Osteoblast (primary cell): ENCODE measurements at regions not wholly inside any gene's neighbourhood (a gene's known extent, or its start where the extent isn't known, plus 50 kb on each side); places are given as distances from the start of the nearest gene placed in this dataset.

Experiments used
- DNase-seq: peaks from one replicate; pipeline ENCODE4 v3.0.0; 2011; ENCODE audit warnings: low spot score, mixed read lengths; ENCODE audit not compliant: insufficient read length; ENCODE audit errors: missing footprints
- H2AFZ ChIP-seq: 2 replicates; pipeline ENCODE4 v1.6.0; 2011; ENCODE audit warnings: mild to moderate bottlenecking, low read length
- H3K27ac ChIP-seq: 2 replicates; pipeline ENCODE4 v1.5.1; 2011; ENCODE audit warnings: mild to moderate bottlenecking, low read depth, low read length, moderate library complexity
- H3K27me3 ChIP-seq: 2 replicates; pipeline ENCODE4 v1.6.0; 2012; ENCODE audit warnings: mild to moderate bottlenecking, control low read depth, inconsistent platforms, low read length, moderate library complexity; ENCODE audit not compliant: insufficient read depth
- H3K36me3 ChIP-seq: 2 replicates; pipeline ENCODE4 v1.5.1; 2011; ENCODE audit warnings: mild to moderate bottlenecking, low read length, control low read depth, moderate library complexity; ENCODE audit not compliant: insufficient read depth
- H3K4me1 ChIP-seq: 2 replicates; pipeline ENCODE4 v1.5.1; 2011; ENCODE audit warnings: mild to moderate bottlenecking, low read length, control low read depth, moderate library complexity; ENCODE audit not compliant: insufficient read depth
- H3K4me2 ChIP-seq: 2 replicates; pipeline ENCODE4 v1.6.0; 2011; ENCODE audit warnings: mild to moderate bottlenecking, low read length; ENCODE audit not compliant: insufficient read depth
- H3K4me3 ChIP-seq: fragments of 200-600 bp; sonication (generic); 3 replicates; pipeline ENCODE4 v1.5.1; 2012; ENCODE audit warnings: mild to moderate bottlenecking, low read length, inconsistent platforms; ENCODE audit not compliant: insufficient read depth
- H3K79me2 ChIP-seq: 2 replicates; pipeline ENCODE4 v1.6.0; 2012; ENCODE audit warnings: mild to moderate bottlenecking, low read length, control low read depth, inconsistent platforms; ENCODE audit not compliant: insufficient read depth
- H3K9me3 ChIP-seq: 2 replicates; pipeline ENCODE4 v1.5.1; 2011; ENCODE audit warnings: low read depth, low read length, control low read depth
- H4K20me1 ChIP-seq: 2 replicates; pipeline ENCODE4 v1.6.0; 2012; ENCODE audit warnings: mild to moderate bottlenecking, low read length, control low read depth; ENCODE audit not compliant: insufficient read depth
- TF ChIP-seq, protein P1 (sequence below): IDR thresholded peaks from 2 replicates; pipeline ENCODE4 v1.5.1; 2011; ENCODE audit warnings: mild to moderate bottlenecking, low read depth, low read length, moderate library complexity; ENCODE audit errors: extremely low read depth

DNA sequence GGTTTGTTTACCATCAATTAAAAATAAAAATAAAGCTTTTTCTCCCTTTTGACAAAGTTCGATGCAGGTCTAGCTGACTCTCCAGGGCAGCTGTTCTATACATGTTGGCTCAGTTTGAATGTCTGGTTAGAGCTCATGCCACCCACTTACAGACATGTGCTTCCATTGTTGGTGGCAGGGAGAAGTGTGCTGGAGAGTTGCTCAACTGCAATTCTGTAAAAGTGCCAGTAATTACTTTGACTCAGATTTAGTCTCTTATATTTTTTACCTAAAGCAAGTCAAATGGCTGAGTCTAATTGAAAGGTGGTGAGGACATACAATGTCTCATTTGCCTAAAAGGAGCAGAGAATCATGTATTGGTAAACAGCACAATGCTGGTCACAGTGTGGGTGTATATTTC is 609.1 kb upstream of the SYT4 start:
- TF ChIP-seq, protein P1, sequence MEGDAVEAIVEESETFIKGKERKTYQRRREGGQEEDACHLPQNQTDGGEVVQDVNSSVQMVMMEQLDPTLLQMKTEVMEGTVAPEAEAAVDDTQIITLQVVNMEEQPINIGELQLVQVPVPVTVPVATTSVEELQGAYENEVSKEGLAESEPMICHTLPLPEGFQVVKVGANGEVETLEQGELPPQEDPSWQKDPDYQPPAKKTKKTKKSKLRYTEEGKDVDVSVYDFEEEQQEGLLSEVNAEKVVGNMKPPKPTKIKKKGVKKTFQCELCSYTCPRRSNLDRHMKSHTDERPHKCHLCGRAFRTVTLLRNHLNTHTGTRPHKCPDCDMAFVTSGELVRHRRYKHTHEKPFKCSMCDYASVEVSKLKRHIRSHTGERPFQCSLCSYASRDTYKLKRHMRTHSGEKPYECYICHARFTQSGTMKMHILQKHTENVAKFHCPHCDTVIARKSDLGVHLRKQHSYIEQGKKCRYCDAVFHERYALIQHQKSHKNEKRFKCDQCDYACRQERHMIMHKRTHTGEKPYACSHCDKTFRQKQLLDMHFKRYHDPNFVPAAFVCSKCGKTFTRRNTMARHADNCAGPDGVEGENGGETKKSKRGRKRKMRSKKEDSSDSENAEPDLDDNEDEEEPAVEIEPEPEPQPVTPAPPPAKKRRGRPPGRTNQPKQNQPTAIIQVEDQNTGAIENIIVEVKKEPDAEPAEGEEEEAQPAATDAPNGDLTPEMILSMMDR, result no peak
- no peaks in the 10 kb centered on the region for H3K9me3 ChIP-seq
- H3K27me3 ChIP-seq, result no peaks in the 10 kb centered on the region
- DNase-seq, result peak; percentile 3
- H3K36me3 ChIP-seq, result no peaks in the 10 kb centered on the region
- no peak overlapping the region for H3K27ac ChIP-seq
- no peak overlapping the region for H2AFZ ChIP-seq
- no peaks in the 10 kb centered on the region for H3K4me1 ChIP-seq
- no peaks in the 10 kb centered on the region for H4K20me1 ChIP-seq
- H3K79me2 ChIP-seq, result no peaks in the 10 kb centered on the region
- no peak overlapping the region for H3K4me3 ChIP-seq
- H3K4me2 ChIP-seq, result no peak overlapping the region

DNA sequence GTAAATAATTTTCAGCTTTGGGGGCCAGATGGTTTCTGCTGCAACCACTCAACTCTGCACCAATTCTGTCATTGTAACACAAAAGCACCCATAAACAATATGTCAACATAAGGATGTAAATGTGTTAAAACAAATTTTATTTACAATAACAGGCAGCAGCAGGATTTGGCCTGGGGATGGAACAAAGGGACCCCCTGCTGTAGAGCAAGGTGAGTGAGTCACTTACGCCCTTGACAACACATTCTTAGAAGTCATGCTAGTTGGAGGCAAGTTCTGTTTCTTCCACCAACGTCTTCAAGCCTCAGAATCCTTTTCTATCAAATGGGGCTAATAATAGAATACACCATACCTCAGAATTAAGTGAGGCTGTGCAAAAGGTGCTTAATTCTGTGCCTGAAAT is 610.2 kb upstream of the SYT4 start:
- peaks cover 2% of the 10 kb centered on the region for H3K4me1 ChIP-seq
- no peaks in the 10 kb centered on the region for H3K9me3 ChIP-seq
- no peak overlapping the region for H3K4me2 ChIP-seq
- H2AFZ ChIP-seq, result no peak overlapping the region
- no peak overlapping the region for H3K4me3 ChIP-seq
- H3K27ac ChIP-seq, result no peak overlapping the region
- no peaks in the 10 kb centered on the region for H4K20me1 ChIP-seq
- TF ChIP-seq, protein P1, result no peak
- no peaks in the 10 kb centered on the region for H3K79me2 ChIP-seq
- H3K27me3 ChIP-seq, result no peaks in the 10 kb centered on the region
- no peak for DNase-seq
- no peaks in the 10 kb centered on the region for H3K36me3 ChIP-seq

DNA sequence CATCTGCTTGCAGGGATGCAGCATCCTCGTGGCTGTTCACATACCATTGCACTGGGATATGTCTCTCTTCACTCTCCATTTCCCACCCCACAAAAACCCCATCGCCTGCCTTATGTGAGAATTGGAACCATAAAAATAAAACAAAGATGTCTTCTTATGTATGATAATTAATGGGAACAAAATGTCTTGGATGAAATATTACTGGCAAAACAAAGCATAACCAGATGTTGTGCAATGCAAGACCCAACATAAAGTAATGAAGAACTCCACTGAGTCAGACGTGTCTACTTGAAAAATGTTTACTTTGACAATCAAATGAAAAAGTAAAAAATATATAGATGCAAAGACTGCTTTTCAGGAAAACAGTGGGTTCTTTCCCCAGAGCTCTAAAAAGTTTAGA is 611.3 kb upstream of the SYT4 start:
- H3K27me3 ChIP-seq, result no peaks in the 10 kb centered on the region
- H3K4me2 ChIP-seq, result no peak overlapping the region
- H3K4me3 ChIP-seq, result no peak overlapping the region
- no peaks in the 10 kb centered on the region for H3K79me2 ChIP-seq
- H3K4me1 ChIP-seq, result peaks cover 13% of the 10 kb centered on the region
- DNase-seq, result no peak
- no peak overlapping the region for H3K27ac ChIP-seq
- H2AFZ ChIP-seq, result no peak overlapping the region
- no peaks in the 10 kb centered on the region for H3K9me3 ChIP-seq
- H4K20me1 ChIP-seq, result no peaks in the 10 kb centered on the region
- no peaks in the 10 kb centered on the region for H3K36me3 ChIP-seq
- TF ChIP-seq, protein P1, result no peak

DNA sequence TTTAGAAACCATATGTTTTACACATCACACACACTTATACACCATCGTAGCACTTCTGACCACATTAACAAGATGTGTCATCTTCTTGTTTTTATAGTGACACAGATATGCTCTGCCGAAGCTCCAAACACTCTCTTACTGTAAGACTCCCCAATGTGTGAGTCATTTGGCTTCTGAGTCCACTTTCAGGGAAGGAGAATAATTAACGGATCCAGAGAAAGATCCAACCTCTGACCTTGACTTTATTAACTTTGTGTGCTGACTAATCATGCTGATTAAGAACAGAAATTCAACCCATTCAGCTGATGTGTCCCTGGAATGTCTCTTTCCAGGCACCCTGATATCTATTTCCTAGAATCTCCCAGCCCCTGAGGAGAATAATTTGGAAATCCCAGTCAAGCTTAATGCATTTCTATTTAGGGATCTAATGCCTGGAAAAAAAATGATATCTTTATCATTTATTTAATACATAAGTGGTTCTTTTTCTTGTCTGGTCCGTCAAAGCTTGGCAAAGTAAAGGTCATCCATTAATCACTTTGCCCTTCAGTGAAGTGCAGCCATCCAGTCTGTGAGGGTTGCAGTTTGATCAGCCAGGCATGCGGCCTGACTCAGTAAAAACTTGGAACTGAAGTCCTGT is 615.8 kb upstream of the SYT4 start:
- peak overlapping the region; percentile 18 for H3K27ac ChIP-seq
- no peak overlapping the region for H3K4me2 ChIP-seq

More for the DNA sequence above, 615.8 kb upstream of the SYT4 start:
- Histone ChIP-seq H3K4me1 (peaks cover 17% of the 10 kb centered on the region), H2AFZ (no peak overlapping the region), H3K27me3 (no peaks in the 10 kb centered on the region), H4K20me1 (no peaks in the 10 kb centered on the region), H3K9me3 (no peaks in the 10 kb centered on the region), H3K4me3 (no peak overlapping the region), H3K36me3 (no peaks in the 10 kb centered on the region), H3K79me2 (no peaks in the 10 kb centered on the region)
- DNase-seq, result peak; percentile 72
- TF ChIP-seq, protein P1, result no peak
